ENCODE measurements at regions not wholly inside any gene's neighbourhood (a gene's known extent, or its start where the extent isn't known, plus 50 kb on each side); places are given as distances from the start of the nearest gene placed in this dataset.

DNA sequence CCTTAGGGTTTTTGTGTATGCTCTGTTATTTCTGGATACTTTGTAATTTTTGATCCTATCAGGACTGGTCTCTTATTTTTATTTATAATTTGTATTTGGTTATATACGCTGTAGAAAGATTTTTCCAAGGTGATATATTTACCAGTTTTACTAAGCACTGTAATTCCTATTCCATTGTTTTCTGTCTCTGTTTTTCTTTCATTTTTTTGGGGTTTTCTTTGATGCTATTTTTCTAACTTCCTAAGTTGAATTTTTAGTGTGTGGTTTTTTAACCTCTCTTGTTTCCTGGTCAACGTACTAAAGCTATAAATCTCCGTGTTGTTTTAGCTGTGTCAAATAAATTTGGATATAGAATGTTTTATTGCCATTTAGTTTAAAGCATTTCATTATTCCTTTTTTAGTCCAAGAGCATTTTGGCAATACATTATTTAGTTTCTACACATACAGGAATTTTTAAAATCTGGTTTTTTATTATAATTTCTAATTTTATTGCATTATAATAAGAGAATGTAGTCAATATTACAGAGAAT lies 128.1 kb upstream of the THRB start:
- intact Hi-C loops (cut with micrococcal nuclease; ENCODE audit: unreplicated experiment): no loop called here
- H3K4me3 ChIP-seq (ENCODE audit: low read depth, low read length, poor library complexity, severe bottlenecking): no peak overlapping the region

DNA sequence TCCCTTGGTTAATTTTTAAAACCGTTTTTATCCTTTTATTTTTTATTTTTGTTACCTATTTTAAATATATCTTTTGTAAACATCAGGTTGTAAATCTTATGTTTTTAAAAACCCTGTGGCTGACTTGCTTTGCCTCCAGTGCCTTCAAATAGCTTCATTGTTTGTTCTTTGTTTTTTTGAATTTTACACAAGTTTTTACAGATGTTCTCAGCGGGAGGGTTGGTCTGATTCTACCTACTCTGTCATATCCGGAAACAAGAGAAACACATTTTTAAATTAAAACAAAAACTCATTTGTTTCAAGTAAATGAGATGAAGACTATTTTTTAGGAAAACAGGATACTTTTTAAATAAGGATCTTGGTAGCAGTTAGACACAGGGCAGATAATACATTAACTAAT lies 129.0 kb upstream of the THRB start:
- no peak for DNase-seq (ENCODE audit: low spot score)
- no peaks in the 10 kb centered on the region for H3K9me3 ChIP-seq (ENCODE audit: low read length)
- no peaks in the 10 kb centered on the region for H3K4me1 ChIP-seq (ENCODE audit: insufficient read depth, low read length, poor library complexity, severe bottlenecking)
- intact Hi-C loops (cut with micrococcal nuclease; ENCODE audit: unreplicated experiment): no loop called here
- no peaks in the 10 kb centered on the region for H3K9me2 ChIP-seq (ENCODE audit: insufficient read depth, low read length)
- ChIA-PET CTCF (ENCODE audit: unreplicated experiment) (no interaction called here), POLR2A (no interaction called here)
- H3K4me3 ChIP-seq (ENCODE audit: low read depth, low read length, poor library complexity, severe bottlenecking): no peak overlapping the region
- no peaks in the 10 kb centered on the region for H3K79me2 ChIP-seq (ENCODE audit: insufficient read depth, low read depth, low read length)
- no peak overlapping the region for H3K4me2 ChIP-seq (ENCODE audit: low read length)
- no peaks in the 10 kb centered on the region for H3K36me3 ChIP-seq (ENCODE audit: insufficient read depth, low read length)
- BruUV-seq (replicated peaks): no TSS peak
- H2AFZ ChIP-seq (ENCODE audit: low read length): no peak overlapping the region
- TF ChIP-seq CTCF (conservative IDR thresholded peaks at IDR 0.05; ENCODE audit: low read length) (no peak), EZH2phosphoT487 (IDR thresholded peaks at IDR 0.05; ENCODE audit: borderline replicate concordance, low read depth, low read length) (no peak)
- no peaks in the 10 kb centered on the region for H4K20me1 ChIP-seq (ENCODE audit: insufficient read depth, low read length)
- H3K27ac ChIP-seq (ENCODE audit: low read depth, low read length, poor library complexity, severe bottlenecking): no peak overlapping the region

More for the DNA sequence above, 128.1 kb upstream of the THRB start:
- Histone ChIP-seq H3K36me3 (ENCODE audit: insufficient read depth, low read length) (no peaks in the 10 kb centered on the region), H3K9me2 (ENCODE audit: insufficient read depth, low read length) (no peaks in the 10 kb centered on the region), H2AFZ (ENCODE audit: low read length) (no peak overlapping the region), H3K27ac (ENCODE audit: low read depth, low read length, poor library complexity, severe bottlenecking) (no peak overlapping the region), H3K79me2 (ENCODE audit: insufficient read depth, low read depth, low read length) (no peaks in the 10 kb centered on the region), H4K20me1 (ENCODE audit: insufficient read depth, low read length) (no peaks in the 10 kb centered on the region), H3K4me1 (ENCODE audit: insufficient read depth, low read length, poor library complexity, severe bottlenecking) (no peaks in the 10 kb centered on the region), H3K4me2 (ENCODE audit: low read length) (no peak overlapping the region), H3K9me3 (ENCODE audit: low read length) (no peaks in the 10 kb centered on the region)
- no peak for TF ChIP-seq CTCF (conservative IDR thresholded peaks at IDR 0.05; ENCODE audit: low read length)
- TF ChIP-seq EZH2phosphoT487 (IDR thresholded peaks at IDR 0.05; ENCODE audit: borderline replicate concordance, low read depth, low read length): no peak
- CTCF ChIA-PET (ENCODE audit: unreplicated experiment): no interaction called here
- no peak for DNase-seq (ENCODE audit: low spot score)
- POLR2A ChIA-PET: no interaction called here
- no TSS peak for BruUV-seq (replicated peaks)

DNA sequence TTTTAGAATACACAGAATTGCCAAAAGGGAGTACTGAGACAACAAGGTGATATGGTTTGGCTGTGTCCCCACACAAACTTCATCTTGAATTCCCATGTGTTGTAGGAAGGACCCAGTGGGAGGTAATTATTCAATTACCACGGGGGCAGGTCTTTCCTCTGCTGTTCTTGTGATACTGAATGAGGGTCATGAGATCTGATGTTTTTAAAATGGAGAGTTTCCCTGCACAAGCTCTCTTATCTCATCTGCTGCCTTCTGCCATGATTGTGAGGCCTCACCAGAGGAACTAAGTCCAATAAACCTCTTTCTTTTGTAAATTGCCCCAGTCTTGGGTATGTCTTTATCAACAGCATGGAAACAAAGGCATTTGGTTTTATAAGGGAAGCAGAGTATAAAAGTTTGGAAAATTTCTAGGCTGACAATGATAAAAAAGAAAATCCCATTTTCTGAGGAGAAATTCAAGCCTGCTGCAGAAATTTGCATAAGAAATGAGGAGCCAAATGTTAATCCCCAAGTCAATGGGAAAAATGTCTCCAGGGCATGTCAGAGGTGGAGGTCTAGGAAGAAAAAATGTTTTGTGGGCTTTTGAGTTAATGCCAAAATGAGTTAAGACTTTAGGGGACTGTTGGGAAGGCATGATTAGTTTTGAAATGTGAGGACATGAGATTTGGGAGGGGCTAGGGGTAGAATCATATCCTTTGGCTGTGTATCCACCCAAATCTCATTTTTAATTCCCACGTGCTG lies 130.5 kb upstream of the THRB start:
- Histone ChIP-seq H3K4me1 (ENCODE audit: insufficient read depth, low read length, poor library complexity, severe bottlenecking) (no peaks in the 10 kb centered on the region), H3K36me3 (ENCODE audit: insufficient read depth, low read length) (no peaks in the 10 kb centered on the region), H3K9me3 (ENCODE audit: low read length) (no peaks in the 10 kb centered on the region), H3K9me2 (ENCODE audit: insufficient read depth, low read length) (no peaks in the 10 kb centered on the region), H2AFZ (ENCODE audit: low read length) (no peak overlapping the region), H3K4me2 (ENCODE audit: low read length) (no peak overlapping the region), H3K27ac (ENCODE audit: low read depth, low read length, poor library complexity, severe bottlenecking) (no peak overlapping the region), H3K4me3 (ENCODE audit: low read depth, low read length, poor library complexity, severe bottlenecking) (no peak overlapping the region), H4K20me1 (ENCODE audit: insufficient read depth, low read length) (no peaks in the 10 kb centered on the region), H3K79me2 (ENCODE audit: insufficient read depth, low read depth, low read length) (no peaks in the 10 kb centered on the region)
- BruUV-seq (replicated peaks): no TSS peak
- intact Hi-C loops (cut with micrococcal nuclease; ENCODE audit: unreplicated experiment): no loop called here
- no peak for TF ChIP-seq CTCF (conservative IDR thresholded peaks at IDR 0.05; ENCODE audit: low read length)
- DNase-seq (ENCODE audit: low spot score): no peak
- CTCF ChIA-PET (ENCODE audit: unreplicated experiment): no interaction called here
- POLR2A ChIA-PET: no interaction called here

All from OCI-LY7 (cell line).